HG03066 (cell line): ENCODE measurements at regions not wholly inside any gene's neighbourhood (a gene's known extent, or its start where the extent isn't known, plus 50 kb on each side); places are given as distances from the start of the nearest gene placed in this dataset.

Source experiments
- ATAC-seq: cut with Tn5 transposase; IDR thresholded peaks from one replicate; pipeline ENCODE4 v1.9.1; 2021; ENCODE audit warnings: low read depth; ENCODE audit not compliant: unreplicated experiment

DNA sequence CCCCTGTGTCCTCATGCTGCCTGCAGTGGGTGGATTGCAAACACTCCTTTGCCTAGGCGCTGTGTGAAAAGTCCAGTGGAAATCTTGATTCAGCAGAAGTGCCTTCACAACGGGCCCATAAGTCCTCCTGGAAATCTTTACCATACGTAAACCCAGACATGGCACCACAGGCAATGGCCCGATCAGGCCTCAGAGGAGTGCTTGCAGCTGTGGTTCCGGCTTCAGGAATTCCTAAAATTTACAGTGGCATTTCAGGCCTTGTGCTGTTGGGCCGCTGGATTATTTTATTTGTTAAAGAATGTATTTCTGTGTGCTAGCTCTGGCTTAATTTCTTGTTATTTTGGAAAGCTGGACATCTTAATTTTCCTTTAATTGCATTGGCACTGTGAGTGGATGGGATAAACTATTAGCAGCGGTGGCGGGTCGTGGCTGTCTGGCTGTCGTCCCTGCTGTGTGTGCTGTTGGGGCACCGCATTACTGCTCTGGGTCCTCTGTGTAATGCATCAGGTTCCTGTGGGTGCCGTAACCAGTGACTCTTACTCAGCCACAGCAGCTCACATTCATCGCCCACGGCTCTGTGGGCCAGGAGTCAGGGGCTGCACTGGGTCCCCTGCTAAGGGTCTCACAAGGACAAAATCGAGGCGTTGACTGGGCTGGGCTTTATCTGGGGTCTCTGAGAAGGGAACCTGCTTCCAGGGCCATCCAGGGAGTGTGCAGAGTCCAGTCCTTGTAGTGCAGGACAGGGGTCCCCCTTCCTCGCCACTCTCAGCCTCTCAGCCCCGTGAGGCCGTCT, 73.1 kb downstream of the RTP5 start:
- ATAC-seq, result no peak

DNA sequence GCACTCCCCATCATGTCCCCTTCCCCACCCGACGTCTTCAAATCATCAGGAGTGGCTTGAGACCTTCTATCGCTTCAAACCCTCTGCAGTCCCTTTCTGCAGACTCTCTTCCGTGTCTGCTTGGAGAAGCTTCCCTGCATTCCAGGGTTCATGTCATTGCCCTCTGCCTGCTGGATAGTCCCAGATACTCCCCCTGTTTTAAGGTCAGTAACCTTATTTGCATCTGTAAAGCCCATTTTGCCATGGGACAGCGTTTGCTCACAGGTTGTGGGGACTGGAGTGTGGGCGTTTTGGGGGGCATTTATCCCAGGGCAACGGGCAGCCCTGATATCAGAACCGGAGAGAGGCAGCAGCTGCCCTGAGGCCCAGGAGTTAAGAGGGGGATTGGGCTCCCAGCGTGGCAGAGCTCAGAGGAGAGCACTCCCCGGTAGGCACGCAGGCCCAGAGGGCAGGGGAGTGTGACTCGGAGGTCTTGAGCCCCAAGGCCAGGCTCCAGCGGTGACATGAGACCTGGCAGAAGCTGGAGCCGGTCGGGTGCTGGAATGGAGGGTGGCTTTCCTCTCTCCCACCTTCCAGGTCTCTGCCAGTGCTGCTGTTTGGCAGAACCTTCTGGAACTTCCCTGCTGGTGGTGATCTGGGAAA, 73.8 kb downstream of the RTP5 start:
- no peak for ATAC-seq

- no peak for ATAC-seq
These were observed 74.5 kb downstream of the RTP5 start for GRCh38 chr2:241943961-241944575.

- no peak for ATAC-seq
These were observed 75.3 kb downstream of the RTP5 start for GRCh38 chr2:241944821-241945220.

- ATAC-seq, result no peak
These were observed 75.8 kb downstream of the RTP5 start for GRCh38 chr2:241945311-241945710.

DNA sequence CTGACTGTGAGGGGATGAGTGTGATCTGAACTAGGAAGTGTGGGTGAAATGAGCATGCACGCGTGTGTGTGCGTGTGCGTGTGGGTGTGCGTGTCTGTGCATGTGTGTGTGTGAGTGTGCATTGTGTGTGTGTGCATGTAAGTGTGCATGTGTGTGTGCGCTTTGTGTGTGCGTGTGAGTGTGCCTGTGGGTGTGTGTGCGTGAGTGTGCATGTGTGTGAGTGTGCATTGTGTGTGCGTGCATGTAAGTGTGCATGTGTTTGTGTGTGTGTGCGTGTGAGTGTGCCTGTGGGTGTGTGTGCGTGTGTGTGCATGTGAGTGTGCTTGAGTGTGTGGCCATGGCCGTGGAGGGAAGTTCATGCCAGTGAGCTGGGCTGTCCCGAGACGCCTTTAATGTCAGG, 76.3 kb downstream of the RTP5 start:
- ATAC-seq, result no peak

- no peak for ATAC-seq
These were observed 76.9 kb downstream of the RTP5 start for GRCh38 chr2:241946306-241947003.

DNA sequence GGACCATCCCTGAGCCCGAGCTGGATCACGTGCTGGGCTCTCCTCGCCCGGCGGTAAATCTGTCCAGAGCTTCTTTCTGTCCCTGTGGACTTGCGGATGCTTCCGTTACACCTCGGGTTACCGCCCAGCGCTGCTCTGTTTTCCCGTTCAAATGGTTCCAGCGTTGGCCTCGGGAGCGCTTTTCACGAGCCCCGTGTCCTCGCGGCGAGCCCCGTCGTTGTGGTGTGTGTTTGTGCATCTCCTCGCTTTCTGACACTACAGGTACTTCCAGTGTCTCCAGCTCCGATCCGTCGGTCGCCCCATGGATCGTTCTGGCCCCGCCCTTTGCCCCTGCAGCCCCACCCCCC, 77.4 kb downstream of the RTP5 start:
- ATAC-seq, result no peak

GRCh38 chr2:241947401-241947800, 77.9 kb downstream of the RTP5 start:
- ATAC-seq, result no peak

DNA sequence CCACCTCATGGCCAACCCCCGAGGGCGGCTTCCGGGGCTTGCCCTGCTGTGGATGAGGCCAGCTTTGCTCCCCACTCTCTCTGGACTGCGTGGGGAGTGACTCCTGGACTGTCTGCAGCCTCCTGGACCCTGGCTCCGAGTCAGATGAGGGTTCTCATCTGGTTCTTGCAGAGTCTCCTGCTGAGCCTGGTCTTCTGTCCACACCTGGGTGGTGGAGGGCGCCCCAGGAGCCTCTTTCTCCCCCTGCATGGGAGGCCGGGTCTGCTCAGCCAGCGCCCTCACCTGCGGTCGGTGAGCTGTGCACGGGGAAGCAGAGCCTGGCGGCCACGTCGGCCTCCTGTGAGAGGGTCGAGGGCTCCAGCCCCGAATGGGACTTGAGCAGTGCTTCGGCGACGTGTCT, 78.3 kb downstream of the RTP5 start:
- ATAC-seq, result no peak

DNA sequence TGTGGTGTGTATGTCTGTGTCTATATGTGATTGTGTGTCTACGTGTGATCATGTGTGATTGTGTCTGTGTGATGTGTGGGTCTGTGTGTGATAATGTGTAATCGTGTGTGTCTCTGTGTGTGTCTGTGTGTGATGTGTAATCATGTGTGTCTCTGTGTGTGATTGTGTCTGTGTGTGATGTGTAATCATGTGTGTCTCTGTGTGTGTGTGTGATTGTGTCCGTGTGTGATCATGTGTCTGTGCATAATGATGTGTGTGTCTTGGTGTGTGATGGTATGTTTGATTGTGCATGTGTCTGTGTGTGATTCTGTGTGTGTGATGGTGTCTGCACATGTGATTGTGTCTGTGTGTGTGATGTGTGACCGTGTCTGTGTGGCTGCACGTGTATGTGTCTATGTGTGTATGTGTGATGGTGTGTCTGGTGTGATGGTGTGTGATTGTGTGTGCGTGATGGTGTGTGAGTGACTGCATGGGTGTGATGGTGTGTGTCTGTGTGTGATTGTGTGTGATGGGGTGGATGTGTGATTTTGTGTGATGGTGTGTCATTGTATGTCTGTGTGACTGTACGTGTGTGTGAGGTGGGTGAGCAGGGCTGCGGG, 78.9 kb downstream of the RTP5 start:
- ATAC-seq, result no peak

GRCh38 chr2:241948901-241949735, 79.6 kb downstream of the RTP5 start:
- ATAC-seq, result no peak

DNA sequence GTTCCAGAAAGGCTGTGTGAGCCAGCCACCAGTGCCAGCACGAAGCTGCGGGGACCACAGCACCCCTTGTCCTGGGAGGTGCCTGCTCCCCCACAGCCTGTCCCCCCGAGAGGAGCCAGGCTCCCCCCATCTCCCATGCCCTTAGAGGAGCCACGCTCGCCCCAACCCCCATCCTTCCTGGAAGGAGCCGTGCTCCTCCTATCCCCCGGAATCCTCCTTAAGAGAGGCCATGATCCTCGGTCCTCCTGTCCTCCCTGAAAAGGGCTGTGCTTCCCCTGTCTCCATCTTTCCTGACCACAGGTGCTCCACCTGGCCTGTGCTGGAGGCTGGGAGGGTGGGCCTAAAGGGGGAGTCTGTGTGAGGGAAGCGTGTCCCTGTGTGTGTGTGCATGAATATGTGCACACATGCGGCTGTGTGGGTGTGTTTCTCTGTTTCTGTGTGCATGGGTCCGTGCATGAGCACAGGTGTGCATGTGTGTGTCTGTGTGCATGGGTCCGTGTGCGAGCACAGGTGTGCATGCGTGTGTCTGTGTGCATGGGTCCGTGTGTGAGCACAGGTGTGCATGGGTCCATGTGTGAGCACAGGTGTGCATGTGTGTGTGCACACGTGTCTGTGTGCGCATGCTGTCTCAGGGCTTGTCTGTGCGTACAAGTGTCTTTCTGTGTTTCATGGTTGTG, 80.3 kb downstream of the RTP5 start:
- ATAC-seq, result no peak

GRCh38 chr2:241950413-241951315, 81.1 kb downstream of the RTP5 start:
- ATAC-seq, result no peak

DNA sequence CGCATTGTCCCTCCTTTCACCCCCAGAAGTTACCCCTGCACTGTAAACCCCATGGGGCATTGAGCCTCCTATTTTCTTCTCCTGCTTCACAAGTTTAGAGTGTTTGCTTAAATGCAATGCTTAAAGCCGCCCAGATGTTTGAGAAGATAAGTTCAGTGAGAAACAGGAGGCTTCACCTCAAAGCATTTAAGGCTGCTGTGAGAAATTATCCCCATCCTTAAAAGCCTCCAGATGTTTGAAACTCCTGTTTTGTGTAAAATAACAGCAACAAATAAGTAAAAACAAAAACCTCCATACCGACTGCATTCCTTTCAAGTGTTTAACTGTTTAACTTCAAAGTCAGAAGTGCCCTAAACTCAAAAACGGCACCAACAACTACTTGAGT, 81.8 kb downstream of the RTP5 start:
- ATAC-seq, result no peak

DNA sequence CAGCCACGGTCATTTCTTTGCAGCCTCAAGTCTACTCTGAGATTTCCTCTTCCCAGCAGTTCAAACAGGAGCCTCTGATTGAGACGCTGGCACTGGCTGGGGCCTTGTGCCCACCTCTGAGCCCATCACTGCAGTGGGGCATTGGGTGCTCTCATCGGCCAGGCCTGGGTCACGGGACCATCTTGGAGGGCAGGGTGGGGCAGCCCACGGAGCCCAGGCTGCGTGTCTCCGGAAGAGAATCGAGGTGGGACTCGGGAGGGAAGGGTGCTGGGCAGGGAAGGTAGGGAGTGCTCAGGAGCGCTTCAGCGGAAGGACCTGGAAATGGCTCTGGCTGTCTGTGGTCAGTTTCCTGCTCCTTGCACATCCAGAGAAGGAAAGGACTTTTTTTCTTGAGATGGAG, 82.4 kb downstream of the RTP5 start:
- ATAC-seq, result no peak

DNA sequence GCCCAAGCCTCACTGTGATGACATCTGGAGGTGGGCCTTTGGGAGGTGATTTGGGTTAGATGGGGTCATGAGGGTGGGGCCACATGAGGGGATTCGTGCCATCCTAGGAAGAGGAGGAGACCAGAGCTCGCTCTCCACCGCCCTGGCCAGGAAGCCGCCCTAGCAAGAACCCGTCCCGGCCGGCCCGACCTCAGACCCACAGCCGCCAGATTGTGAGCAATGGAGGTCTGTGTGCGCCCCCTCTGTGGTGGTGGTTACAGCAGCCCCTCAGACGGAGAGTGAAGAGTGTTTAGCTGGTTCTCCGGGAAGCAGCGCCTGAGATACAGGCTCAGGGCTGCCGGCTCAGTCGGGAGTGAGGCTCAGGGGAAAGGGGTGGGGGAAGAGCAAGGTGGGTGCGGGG, 83.3 kb downstream of the RTP5 start:
- no peak for ATAC-seq

DNA sequence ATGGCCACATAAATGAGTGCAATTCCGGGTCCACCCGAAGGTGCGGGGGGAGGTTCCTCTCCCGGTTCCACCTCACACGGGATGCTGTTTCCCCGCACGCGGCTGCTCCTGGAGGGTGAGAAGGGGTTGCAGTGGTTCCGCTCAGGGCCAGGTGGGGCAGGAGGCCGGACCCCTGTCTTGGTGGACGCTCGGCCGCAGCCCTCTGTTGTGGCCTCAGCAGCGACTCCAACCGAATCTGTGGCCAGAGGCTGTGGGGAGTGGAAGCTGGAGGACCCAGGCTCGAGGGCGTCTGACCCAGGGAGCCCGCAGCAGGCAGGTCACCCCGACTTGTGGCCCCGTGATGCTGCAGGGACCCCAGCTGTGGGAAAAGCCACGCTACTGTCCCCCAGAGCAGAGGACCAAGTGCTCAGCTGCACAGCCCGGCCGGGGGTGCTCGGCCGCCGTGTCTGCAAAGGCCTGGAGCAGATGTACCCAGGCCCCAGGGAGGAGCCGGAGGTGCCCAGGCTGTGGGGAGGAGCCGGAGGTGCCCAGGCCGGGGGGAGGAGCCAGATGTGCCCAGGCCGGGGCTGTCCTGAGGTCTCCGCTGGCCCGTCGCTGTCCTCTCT, 83.9 kb downstream of the RTP5 start:
- ATAC-seq, result no peak
